Cerebellar cortex (tissue), 1 donor: ENCODE measurements at regions not wholly inside any gene's neighbourhood (a gene's known extent, or its start where the extent isn't known, plus 50 kb on each side); places are given as distances from the start of the nearest gene placed in this dataset.

Experiments
- DNase-seq: peaks from one replicate; pipeline ENCODE4 v3.0.0-alpha.2; 2015; ENCODE audit warnings: low spot score

GRCh38 chr2:5751873-5752482 is 59.8 kb downstream of the SOX11 start:
- no peak for DNase-seq

GRCh38 chr2:5756272-5756671 is 64.1 kb downstream of the SOX11 start:
- no peak for DNase-seq

- no peak for DNase-seq
Observed at GRCh38 chr2:5758346-5758745, 66.2 kb downstream of the SOX11 start.

GRCh38 chr2:5759949-5760348 is 67.8 kb downstream of the SOX11 start:
- DNase-seq: no peak

GRCh38 chr2:5763531-5763930 is 71.3 kb downstream of the SOX11 start:
- DNase-seq: no peak

- DNase-seq: no peak
Observed at GRCh38 chr2:5764041-5764440, 71.9 kb downstream of the SOX11 start.

- no peak for DNase-seq
Observed at GRCh38 chr2:5766056-5766455, 73.9 kb downstream of the SOX11 start.

- DNase-seq: no peak
Observed at GRCh38 chr2:5766561-5766960, 74.4 kb downstream of the SOX11 start.

- no peak for DNase-seq
Observed at GRCh38 chr2:5777131-5777535, 84.9 kb downstream of the SOX11 start.

- DNase-seq: no peak
Observed at GRCh38 chr2:5781679-5782078, 89.5 kb downstream of the SOX11 start.

GRCh38 chr2:5782103-5782502 is 89.9 kb downstream of the SOX11 start:
- DNase-seq: no peak

GRCh38 chr2:5788447-5788846 is 96.3 kb downstream of the SOX11 start:
- no peak for DNase-seq

GRCh38 chr2:5791371-5791770 is 99.2 kb downstream of the SOX11 start:
- DNase-seq: no peak

- DNase-seq: no peak
Observed at GRCh38 chr2:5794012-5794411, 101.8 kb downstream of the SOX11 start.

- DNase-seq: no peak
Observed at GRCh38 chr2:5798084-5798483, 105.9 kb downstream of the SOX11 start.

GRCh38 chr2:5799348-5799747 is 107.2 kb downstream of the SOX11 start:
- DNase-seq: no peak

GRCh38 chr2:5803547-5803946 is 111.4 kb downstream of the SOX11 start:
- DNase-seq: no peak

GRCh38 chr2:5818961-5819600 is 126.9 kb downstream of the SOX11 start:
- no peak for DNase-seq

GRCh38 chr2:5824126-5824525 is 131.9 kb downstream of the SOX11 start:
- no peak for DNase-seq

GRCh38 chr2:5825686-5826085 is 133.5 kb downstream of the SOX11 start:
- no peak for DNase-seq

GRCh38 chr2:5826979-5827655 is 134.9 kb downstream of the SOX11 start:
- no peak for DNase-seq

GRCh38 chr2:5834501-5834900 is 142.3 kb downstream of the SOX11 start:
- no peak for DNase-seq

- no peak for DNase-seq
Observed at GRCh38 chr2:5839550-5839949, 147.4 kb downstream of the SOX11 start.

GRCh38 chr2:5841126-5841525 is 148.9 kb downstream of the SOX11 start:
- no peak for DNase-seq
